K562 (cell line): ENCODE measurements at regions not wholly inside any gene's neighbourhood (a gene's known extent, or its start where the extent isn't known, plus 50 kb on each side); places are given as distances from the start of the nearest gene placed in this dataset.

Experiments
- FUS ChIP-seq: fragments of 200-400 bp; formaldehyde crosslinking; optimal IDR thresholded peaks from 2 replicates; pipeline ENCODE3; 2017; ENCODE audit warnings: low read depth, low read length
- GABPB1 ChIP-seq: sonication (generic); formaldehyde crosslinking; IDR thresholded peaks from 2 replicates; pipeline ENCODE4 v1.8.0; 2022; ENCODE audit warnings: mild to moderate bottlenecking, missing genetic modification reagents
- GATAD2B ChIP-seq: fragments of 450-650 bp; IDR thresholded peaks from 2 replicates; pipeline ENCODE4 v1.6.1; 2017; ENCODE audit warnings: mild to moderate bottlenecking, borderline replicate concordance
- HDAC3 ChIP-seq: fragments of 450-650 bp; IDR thresholded peaks from 2 replicates; pipeline ENCODE4 v1.6.1; 2018; ENCODE audit warnings: borderline replicate concordance, mild to moderate bottlenecking, moderate library complexity; ENCODE audit not compliant: partially characterized antibody
- JUNB ChIP-seq: fragments of 450-650 bp; formaldehyde crosslinking; conservative IDR thresholded peaks from 2 replicates; pipeline ENCODE4 v1.4.0; 2020; ENCODE audit warnings: mild to moderate bottlenecking
- NFYB ChIP-seq: IDR thresholded peaks from 2 replicates; pipeline ENCODE4 v1.6.1; 2011; ENCODE audit warnings: mild to moderate bottlenecking, moderate library complexity; ENCODE audit not compliant: insufficient read length; ENCODE audit errors: extremely low read depth
- RBM15 ChIP-seq: fragments of 200-400 bp; formaldehyde crosslinking; IDR thresholded peaks from 2 replicates; pipeline ENCODE4 v1.6.1; 2018; ENCODE audit warnings: mild to moderate bottlenecking, low read length, moderate library complexity; ENCODE audit not compliant: insufficient read depth
- RBM25 ChIP-seq: fragments of 200-400 bp; formaldehyde crosslinking; IDR thresholded peaks from 2 replicates; pipeline ENCODE4 v1.6.1; 2018; ENCODE audit warnings: low read length, low read depth, moderate library complexity; ENCODE audit not compliant: severe bottlenecking
- REST ChIP-seq, 2 experiments: fragments of 450-650 bp; formaldehyde crosslinking in 1 of 2; IDR thresholded peaks; 2 replicates each; pipeline versions ENCODE4 v1.4.0 to v1.6.1; 2014 to 2020; ENCODE audit warnings: mild to moderate bottlenecking in 2 of 2, borderline replicate concordance in 1 of 2, low read depth in 1 of 2
- SETDB1 ChIP-seq: IDR thresholded peaks from one replicate; pipeline ENCODE4 v1.6.1; 2012; ENCODE audit warnings: low read length, control low read depth, inconsistent platforms
- SMARCE1 ChIP-seq: fragments of 450-650 bp; IDR thresholded peaks from 2 replicates; pipeline ENCODE4 v1.7.1; 2016; ENCODE audit warnings: mild to moderate bottlenecking
- TFE3 ChIP-seq: fragments of 450-650 bp; formaldehyde crosslinking; IDR thresholded peaks from 2 replicates; pipeline ENCODE4 v1.4.0; 2020; ENCODE audit warnings: mild to moderate bottlenecking, mixed read lengths
- THAP7 ChIP-seq: fragments of 250-450 bp; sonication (Bioruptor Pico); IDR thresholded peaks from 2 replicates; pipeline ENCODE4 v1.5.0; 2021
- TF ChIP-seq, protein P1 (sequence below): sonication (generic); formaldehyde crosslinking; IDR thresholded peaks from 2 replicates; pipeline ENCODE4 v1.5.0; 2020; ENCODE audit warnings: missing genetic modification reagents

DNA sequence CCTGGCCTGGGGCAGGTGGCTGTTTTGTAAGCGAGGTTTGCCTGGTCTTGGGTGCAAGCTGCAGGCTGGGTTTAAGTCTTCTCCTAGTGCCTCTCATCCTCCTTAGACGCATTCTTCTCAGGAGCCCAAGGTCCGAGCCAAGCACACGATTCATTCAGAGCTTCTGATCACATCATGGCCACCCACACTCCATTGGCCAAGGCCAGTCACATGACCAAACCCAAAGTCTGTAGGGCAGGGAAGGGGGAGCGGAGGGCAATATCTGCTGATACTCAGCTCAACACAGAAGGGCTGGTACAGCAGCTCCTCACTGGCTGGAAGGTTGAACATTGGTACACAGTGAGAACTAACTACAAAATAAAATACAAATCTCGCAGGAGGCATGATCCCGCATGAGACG lies 177.2 kb upstream of the AFDN start (continued):
- TF ChIP-seq REST (IDR thresholded peaks at IDR 0.05; ENCODE audit: borderline replicate concordance), result no peak
- no peak for TF ChIP-seq REST (CRISPR knock-in tag; IDR thresholded peaks at IDR 0.05; ENCODE audit: low read depth)
- TF ChIP-seq GATAD2B, result no peak
- TF ChIP-seq RBM25, result peak; percentile 33
- no peak for TF ChIP-seq JUNB (CRISPR knock-in tag)
- peak; percentile 81 for TF ChIP-seq TFE3 (CRISPR knock-in tag)
- no peak for TF ChIP-seq SMARCE1
- no peak for TF ChIP-seq HDAC3
- TF ChIP-seq SETDB1, result no peak
- no peak for TF ChIP-seq FUS
- no peak for TF ChIP-seq RBM15
- no peak for TF ChIP-seq THAP7 (CRISPR knock-in tag)
- TF ChIP-seq, protein P1, sequence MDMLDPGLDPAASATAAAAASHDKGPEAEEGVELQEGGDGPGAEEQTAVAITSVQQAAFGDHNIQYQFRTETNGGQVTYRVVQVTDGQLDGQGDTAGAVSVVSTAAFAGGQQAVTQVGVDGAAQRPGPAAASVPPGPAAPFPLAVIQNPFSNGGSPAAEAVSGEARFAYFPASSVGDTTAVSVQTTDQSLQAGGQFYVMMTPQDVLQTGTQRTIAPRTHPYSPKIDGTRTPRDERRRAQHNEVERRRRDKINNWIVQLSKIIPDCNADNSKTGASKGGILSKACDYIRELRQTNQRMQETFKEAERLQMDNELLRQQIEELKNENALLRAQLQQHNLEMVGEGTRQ, result peak; percentile 82
- peak; percentile 84 for TF ChIP-seq NFYB
- no peak for TF ChIP-seq GABPB1 (CRISPR knock-in tag)
